ENCODE measurements at regions not wholly inside any gene's neighbourhood (a gene's known extent, or its start where the extent isn't known, plus 50 kb on each side); places are given as distances from the start of the nearest gene placed in this dataset.
A peak's percentile ranks its signal among the peaks of the same experiment; 100 is the strongest.
"Not testable (repeated sequence)": the region's sequence is repeated elsewhere in the genome, so short reads cannot be mapped to it uniquely, and the experiment has no call there.

- DNase-seq (ENCODE audit: low read depth in 2 of 3, low spot score in 2 of 3) = no peak
These were observed 135.9 kb upstream of the TWIST2 start for GRCh38 chr2:238712011-238712410.

GRCh38 chr2:238713198-238713826 is 134.6 kb upstream of the TWIST2 start:
- no peak for DNase-seq (ENCODE audit: low read depth in 2 of 3, low spot score in 2 of 3)

- DNase-seq (ENCODE audit: low read depth in 2 of 3, low spot score in 2 of 3) = no peak
These were observed 133.8 kb upstream of the TWIST2 start for GRCh38 chr2:238714038-238714528.

GRCh38 chr2:238716171-238716570 is 131.7 kb upstream of the TWIST2 start:
- DNase-seq (ENCODE audit: low read depth in 2 of 3, low spot score in 2 of 3) = no peak

GRCh38 chr2:238716585-238716984 is 131.3 kb upstream of the TWIST2 start:
- no peak for DNase-seq (ENCODE audit: low read depth in 2 of 3, low spot score in 2 of 3)

GRCh38 chr2:238717084-238717483 is 130.8 kb upstream of the TWIST2 start:
- DNase-seq (ENCODE audit: low read depth in 2 of 3, low spot score in 2 of 3) = no peak

- no peak for DNase-seq (ENCODE audit: low read depth in 2 of 3, low spot score in 2 of 3)
These were observed 128.2 kb upstream of the TWIST2 start for GRCh38 chr2:238719641-238720040.

GRCh38 chr2:238720232-238720672 is 127.6 kb upstream of the TWIST2 start:
- DNase-seq (ENCODE audit: low read depth in 2 of 3, low spot score in 2 of 3) = peak; percentile 23 to 36 (median 35)

- no peak for DNase-seq (ENCODE audit: low read depth in 2 of 3, low spot score in 2 of 3)
These were observed 125.7 kb upstream of the TWIST2 start for GRCh38 chr2:238722181-238722580.

- DNase-seq (ENCODE audit: low read depth in 2 of 3, low spot score in 2 of 3) = no peak
These were observed 125.0 kb upstream of the TWIST2 start for GRCh38 chr2:238722883-238723282.

GRCh38 chr2:238723740-238724320 is 124.1 kb upstream of the TWIST2 start:
- not testable (repeated sequence) for DNase-seq (ENCODE audit: low read depth in 2 of 3, low spot score in 2 of 3)

GRCh38 chr2:238724728-238725127 is 123.2 kb upstream of the TWIST2 start:
- DNase-seq (ENCODE audit: low read depth in 2 of 3, low spot score in 2 of 3) = no peak

- DNase-seq (ENCODE audit: low read depth in 2 of 3, low spot score in 2 of 3) = no peak
These were observed 122.6 kb upstream of the TWIST2 start for GRCh38 chr2:238725298-238725697.

GRCh38 chr2:238726670-238727584 is 121.0 kb upstream of the TWIST2 start:
- DNase-seq (ENCODE audit: low read depth in 2 of 3, low spot score in 2 of 3) = no peak

GRCh38 chr2:238727585-238728329 is 120.1 kb upstream of the TWIST2 start:
- no peak for DNase-seq (ENCODE audit: low read depth in 2 of 3, low spot score in 2 of 3)

GRCh38 chr2:238728330-238729260 is 119.3 kb upstream of the TWIST2 start:
- DNase-seq (ENCODE audit: low read depth in 2 of 3, low spot score in 2 of 3) = no peak

GRCh38 chr2:238729261-238729935 is 118.5 kb upstream of the TWIST2 start:
- DNase-seq (ENCODE audit: low read depth in 2 of 3, low spot score in 2 of 3) = no peak

GRCh38 chr2:238730001-238730669 is 117.8 kb upstream of the TWIST2 start:
- no peak for DNase-seq (ENCODE audit: low read depth in 2 of 3, low spot score in 2 of 3)

- DNase-seq (ENCODE audit: low read depth in 2 of 3, low spot score in 2 of 3) = no peak
These were observed 117.0 kb upstream of the TWIST2 start for GRCh38 chr2:238730881-238731280.

Data from activated CD8-positive, alpha-beta memory T cell treated with anti-CD3 and anti-CD28 coated beads for 48 hours (primary cell).